Esophagus squamous epithelium (tissue), 5 donors: ENCODE measurements at regions not wholly inside any gene's neighbourhood (a gene's known extent, or its start where the extent isn't known, plus 50 kb on each side); places are given as distances from the start of the nearest gene placed in this dataset.

Experiments used
- DNase-seq: peaks from one replicate; lab custom pipeline; 2025; lab: John Stamatoyannopoulos, UW
- H3K27ac ChIP-seq, 4 donors: fragments of 200-600 bp; sonication (generic); one replicate each; pipeline ENCODE4 v1.5.1; 2016 to 2019; ENCODE audit warnings: mild to moderate bottlenecking in 1 of 4
- H3K27me3 ChIP-seq, 4 donors: fragments of 200-600 bp; sonication (generic); 1 replicate in 3 of 4; 2 replicates in 1 of 4; pipeline versions ENCODE4 v1.5.1 to v1.6.0; 2017 to 2021; ENCODE audit warnings: antibody characterized with exemption in 1 of 4
- H3K36me3 ChIP-seq, 3 donors: fragments of 200-600 bp; sonication (generic); one replicate each; pipeline ENCODE4 v1.5.1; 2016 to 2019
- H3K4me1 ChIP-seq, 3 donors: fragments of 200-600 bp; sonication (generic); one replicate each; pipeline ENCODE4 v1.5.1; 2017 to 2019
- H3K4me3 ChIP-seq, 4 donors: fragments of 200-600 bp; sonication (generic); 1 replicate in 3 of 4; 2 replicates in 1 of 4; pipeline ENCODE4 v1.5.1; 2016 to 2019; ENCODE audit warnings: mild to moderate bottlenecking in 2 of 4, moderate library complexity in 1 of 4
- H3K9me3 ChIP-seq, 3 donors: fragments of 200-600 bp; sonication (generic); one replicate each; pipeline ENCODE4 v1.5.1; 2016 to 2019
- POLR2A ChIP-seq, 4 donors: fragments of 450-650 bp; IDR thresholded peaks; one replicate each; pipeline ENCODE4 v1.6.1; 2017; ENCODE audit warnings: antibody characterized with exemption in 4 of 4, mild to moderate bottlenecking in 4 of 4, moderate library complexity in 3 of 4
- WGBS, 2 donors: methylation state at CpG; one replicate each; pipeline ENCODE4 v1.1.5; 2018; 5-methylcytosine and 5-hydroxymethylcytosine counted together
- intact Hi-C: fragments of 100-400 bp; cut with DNase I; formaldehyde crosslinking; loops from one replicate; pipeline ENCODE4 v1.15.0; 2022
- TF ChIP-seq, protein P1 (sequence below), 6 experiments: fragments of 450-650 bp in 4 of 6; fragments of 200-600 bp in 2 of 6; sonication (generic) in 2 of 6; IDR thresholded peaks; one replicate each; pipeline ENCODE4 v1.5.1; 2016 to 2019; ENCODE audit warnings: antibody characterized with exemption in 6 of 6, mild to moderate bottlenecking in 4 of 6, moderate library complexity in 4 of 6
- donor health status: DM: yes; HTN: yes; CAD: no.

DNA sequence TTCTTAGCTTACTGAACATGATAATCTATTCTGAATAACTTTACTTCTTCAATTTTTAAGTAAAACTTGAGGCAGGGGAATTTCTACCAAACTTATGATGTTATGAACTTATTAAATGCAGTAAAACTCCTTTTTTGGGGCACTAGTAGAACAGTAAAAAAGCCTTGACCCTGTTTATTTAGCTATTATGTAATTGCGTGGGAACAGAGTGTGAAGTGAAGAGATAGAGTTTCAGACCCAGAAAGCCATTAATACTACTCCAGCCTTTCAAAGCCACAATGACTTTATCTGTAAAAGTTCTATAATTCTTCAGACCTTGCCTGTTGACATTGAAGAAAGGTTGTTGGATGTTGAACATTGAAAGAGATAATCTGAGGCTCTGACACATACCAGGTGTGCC, 638.8 kb upstream of the GRM7 start:
- Histone ChIP-seq H3K4me3 (no peak overlapping the region), H3K27me3 (no peaks in the 10 kb centered on the region), H3K27ac (no peak overlapping the region), H3K4me1 (no peaks in the 10 kb centered on the region), H3K36me3 (no peaks in the 10 kb centered on the region), H3K9me3 (no peaks in the 10 kb centered on the region)
- intact Hi-C loops: no loop called here
- no peak for DNase-seq
- TF ChIP-seq POLR2A (IDR thresholded peaks at IDR 0.05): no peak
- WGBS, 2 donors: 50 to 83% methylated on average over 1 of the region's 1 CpG

DNA sequence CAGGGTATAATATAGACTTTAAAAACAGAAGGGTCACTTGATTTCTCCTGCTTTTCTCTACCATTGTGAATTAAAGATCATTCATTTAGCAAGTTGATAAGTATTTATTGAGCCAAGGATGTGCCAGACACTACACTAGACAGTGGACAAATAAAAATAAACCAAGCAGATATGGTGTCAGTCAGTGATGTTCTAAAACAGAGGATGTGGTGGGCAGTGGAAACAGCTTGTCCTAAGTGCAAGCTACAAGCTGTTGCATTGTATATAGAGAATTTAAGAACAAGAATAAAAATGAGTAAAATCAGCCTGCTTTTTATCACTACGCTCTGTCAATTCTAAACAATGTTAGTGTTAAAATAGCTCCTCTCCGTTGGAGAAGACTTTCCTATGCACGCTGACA, 637.3 kb upstream of the GRM7 start:
- Histone ChIP-seq H3K4me3 (no peak overlapping the region), H3K36me3 (no peaks in the 10 kb centered on the region), H3K9me3 (no peaks in the 10 kb centered on the region), H3K27me3 (no peaks in the 10 kb centered on the region), H3K27ac (no peak overlapping the region), H3K4me1 (no peaks in the 10 kb centered on the region)
- TF ChIP-seq, protein P1, sequence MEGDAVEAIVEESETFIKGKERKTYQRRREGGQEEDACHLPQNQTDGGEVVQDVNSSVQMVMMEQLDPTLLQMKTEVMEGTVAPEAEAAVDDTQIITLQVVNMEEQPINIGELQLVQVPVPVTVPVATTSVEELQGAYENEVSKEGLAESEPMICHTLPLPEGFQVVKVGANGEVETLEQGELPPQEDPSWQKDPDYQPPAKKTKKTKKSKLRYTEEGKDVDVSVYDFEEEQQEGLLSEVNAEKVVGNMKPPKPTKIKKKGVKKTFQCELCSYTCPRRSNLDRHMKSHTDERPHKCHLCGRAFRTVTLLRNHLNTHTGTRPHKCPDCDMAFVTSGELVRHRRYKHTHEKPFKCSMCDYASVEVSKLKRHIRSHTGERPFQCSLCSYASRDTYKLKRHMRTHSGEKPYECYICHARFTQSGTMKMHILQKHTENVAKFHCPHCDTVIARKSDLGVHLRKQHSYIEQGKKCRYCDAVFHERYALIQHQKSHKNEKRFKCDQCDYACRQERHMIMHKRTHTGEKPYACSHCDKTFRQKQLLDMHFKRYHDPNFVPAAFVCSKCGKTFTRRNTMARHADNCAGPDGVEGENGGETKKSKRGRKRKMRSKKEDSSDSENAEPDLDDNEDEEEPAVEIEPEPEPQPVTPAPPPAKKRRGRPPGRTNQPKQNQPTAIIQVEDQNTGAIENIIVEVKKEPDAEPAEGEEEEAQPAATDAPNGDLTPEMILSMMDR (IDR thresholded peaks at IDR 0.05): no peak
- no peak for TF ChIP-seq POLR2A (IDR thresholded peaks at IDR 0.05)
- DNase-seq: no peak
- WGBS, 2 donors: 58 to 71% methylated on average over 3 of the region's 3 CpGs
- intact Hi-C loops: no loop called here

DNA sequence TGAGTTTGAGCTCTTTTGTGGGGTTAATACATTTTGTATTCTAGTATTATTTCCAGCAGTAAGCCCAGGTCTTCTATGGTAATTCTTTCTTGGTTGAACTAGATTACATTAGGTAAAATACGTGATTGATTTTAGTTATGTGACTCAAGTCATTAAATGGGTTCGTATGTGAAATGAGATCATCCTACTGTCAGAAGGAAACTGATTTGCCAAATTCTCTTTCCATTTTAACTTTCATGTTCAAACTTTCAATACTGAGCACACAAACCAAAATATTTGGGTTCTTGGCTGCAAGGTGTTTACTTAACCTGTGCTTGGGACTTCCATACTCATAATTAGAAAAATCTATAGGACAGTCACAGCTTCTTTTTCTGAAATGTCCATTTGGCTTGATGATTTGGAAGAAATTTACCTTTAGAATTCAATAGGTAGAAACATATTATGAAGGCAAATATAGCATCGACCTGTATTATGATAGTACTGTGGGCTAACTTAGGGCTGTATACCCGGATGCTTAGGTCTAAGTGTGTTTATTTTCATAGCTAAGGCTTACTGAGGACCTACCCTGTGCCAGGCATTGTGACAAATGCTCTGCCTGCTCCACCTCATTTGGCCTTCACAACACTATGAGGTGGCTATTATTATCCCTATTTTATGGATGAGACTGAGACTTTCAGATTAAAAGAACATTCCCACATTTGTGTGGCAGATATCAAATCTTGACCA, 631.8 kb upstream of the GRM7 start:
- no peak for DNase-seq
- no peak overlapping the region for H3K27ac ChIP-seq
- H3K4me1 ChIP-seq: no peaks in the 10 kb centered on the region
- intact Hi-C loops: no loop called here
- H3K36me3 ChIP-seq: no peaks in the 10 kb centered on the region
- no peaks in the 10 kb centered on the region for H3K9me3 ChIP-seq
- WGBS, 2 donors: 53 to 60% methylated on average over 4 of the region's 4 CpGs
- no peaks in the 10 kb centered on the region for H3K27me3 ChIP-seq
- TF ChIP-seq, protein P1 (IDR thresholded peaks at IDR 0.05): no peak
- no peak for TF ChIP-seq POLR2A (IDR thresholded peaks at IDR 0.05)
- H3K4me3 ChIP-seq: no peak overlapping the region

DNA sequence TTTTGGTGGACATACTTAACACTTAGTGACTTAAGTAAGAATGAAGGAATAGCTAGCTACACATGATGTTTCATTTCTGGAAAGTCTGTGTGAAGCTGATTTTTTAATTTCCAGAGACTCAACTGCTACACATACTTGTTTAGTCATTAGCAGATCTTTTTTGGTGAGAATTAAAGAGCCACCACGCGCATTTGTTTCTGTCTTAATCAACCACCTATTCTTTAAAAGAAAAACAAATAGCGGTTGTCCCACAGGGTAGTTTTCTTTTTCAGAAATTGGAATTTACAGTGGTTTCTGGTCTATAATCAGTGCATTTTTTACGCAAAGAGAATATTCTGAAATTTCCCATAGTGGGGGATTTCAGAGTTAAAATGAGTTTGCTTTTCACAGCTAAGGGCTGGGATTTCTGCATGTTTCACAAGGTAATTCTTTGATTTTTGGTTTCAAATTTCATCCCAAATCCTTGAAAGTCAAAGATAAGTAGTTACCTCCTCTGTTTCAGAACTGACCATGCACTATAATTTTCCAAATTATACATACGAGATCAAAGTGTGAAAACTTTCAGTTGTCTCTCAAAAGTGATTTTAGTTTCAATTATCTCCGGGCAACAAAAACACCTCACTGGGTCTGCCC, 631.0 kb upstream of the GRM7 start:
- Histone ChIP-seq H3K4me3 (no peak overlapping the region), H3K4me1 (no peaks in the 10 kb centered on the region), H3K27ac (no peak overlapping the region), H3K9me3 (no peaks in the 10 kb centered on the region), H3K27me3 (no peaks in the 10 kb centered on the region), H3K36me3 (no peaks in the 10 kb centered on the region)
- intact Hi-C loops: no loop called here
- 77 to 79% methylated on average over 6 of the region's 6 CpGs for WGBS, 2 donors
- TF ChIP-seq, protein P1 (IDR thresholded peaks at IDR 0.05): no peak
- no peak for TF ChIP-seq POLR2A (IDR thresholded peaks at IDR 0.05)
- DNase-seq: no peak

DNA sequence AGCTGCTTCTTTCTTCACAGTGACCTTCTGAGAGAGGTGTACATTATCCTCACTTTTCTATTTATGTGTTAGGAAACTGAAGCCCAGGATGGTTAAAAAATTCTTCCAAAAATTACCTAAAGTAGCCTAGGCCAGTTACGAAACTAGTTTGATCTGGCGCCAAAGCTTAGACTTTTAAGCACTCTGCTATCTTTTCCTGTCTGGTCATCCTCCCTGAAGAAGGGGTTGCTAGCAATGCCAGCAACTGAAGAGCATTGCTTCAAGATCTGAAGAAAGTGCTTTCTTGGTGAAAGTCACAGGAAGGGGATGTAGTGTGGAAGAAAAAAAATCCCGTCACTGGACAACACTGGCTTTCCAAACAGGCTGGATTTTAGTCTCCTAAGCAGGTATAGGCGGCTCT, 618.8 kb upstream of the GRM7 start:
- peaks cover 0 to 4% (median 3%) of the 10 kb centered on the region in 3 donors for H3K9me3 ChIP-seq
- WGBS, 2 donors: 76 to 86% methylated on average over 4 of the region's 4 CpGs
- TF ChIP-seq POLR2A (IDR thresholded peaks at IDR 0.05): no peak
- TF ChIP-seq, protein P1 (IDR thresholded peaks at IDR 0.05): no peak

More for the DNA sequence above, 618.8 kb upstream of the GRM7 start:
- no peak for DNase-seq
- no peaks in the 10 kb centered on the region for H3K36me3 ChIP-seq
- no peak overlapping the region for H3K4me3 ChIP-seq
- intact Hi-C loops: no loop called here
- no peak overlapping the region for H3K27ac ChIP-seq
- H3K4me1 ChIP-seq: no peaks in the 10 kb centered on the region
- no peaks in the 10 kb centered on the region for H3K27me3 ChIP-seq
